A549 (cell line): ENCODE measurements at regions not wholly inside any gene's neighbourhood (a gene's known extent, or its start where the extent isn't known, plus 50 kb on each side); places are given as distances from the start of the nearest gene placed in this dataset.

ENCODE experiments used
- CTCF ChIP-seq: fragments of >200 bp; sonication (Bioruptor Twin); formaldehyde crosslinking; IDR thresholded peaks from 3 replicates; pipeline ENCODE4 v1.5.1; 2016
- FOSL2 ChIP-seq, 2 experiments: fragments of 450-650 bp in 1 of 2; fragments of >200 bp in 1 of 2; sonication (Bioruptor Twin) in 1 of 2; formaldehyde crosslinking; IDR thresholded peaks; 2 replicates each; pipeline versions ENCODE4 v1.5.0 to v1.6.1; 2016 to 2020; ENCODE audit warnings: mild to moderate bottlenecking in 1 of 2, moderate library complexity in 1 of 2
- HDAC2 ChIP-seq: fragments of 200-600 bp; sonication (generic); IDR thresholded peaks from 2 replicates; pipeline ENCODE4 v1.6.1; 2016
- POLR2A ChIP-seq: IDR thresholded peaks from 2 replicates; pipeline ENCODE4 v1.6.1; 2012; ENCODE audit warnings: mild to moderate bottlenecking, low read length
- SMC3 ChIP-seq: fragments of >200 bp; sonication (Bioruptor Twin); formaldehyde crosslinking; IDR thresholded peaks from 3 replicates; pipeline ENCODE4 v1.6.1; 2018; ENCODE audit warnings: inconsistent platforms

- TF ChIP-seq CTCF: no peak
- no peak for TF ChIP-seq FOSL2 (IDR thresholded peaks at IDR 0.05)
- no peak for TF ChIP-seq FOSL2 (CRISPR knock-in tag; IDR thresholded peaks at IDR 0.05)
- TF ChIP-seq POLR2A: no peak
- no peak for TF ChIP-seq SMC3
- TF ChIP-seq HDAC2: no peak
These were observed 358.5 kb downstream of the RPS24 start for GRCh38 chr10:78392197-78392596.
